Left lung (tissue), 4 donors: ENCODE measurements at regions not wholly inside any gene's neighbourhood (a gene's known extent, or its start where the extent isn't known, plus 50 kb on each side); places are given as distances from the start of the nearest gene placed in this dataset.

Experiments used
- ATAC-seq: fragments of 200-7000 bp; cut with Tn5 transposase; one replicate; pipeline ENCODE4 v1.9.1; 2020; ENCODE audit warnings: moderate library complexity
- DNase-seq, 4 donors: peaks; one replicate each; pipeline ENCODE4 v3.0.0-alpha.2; 2013 to 2020
- H3K27ac ChIP-seq, 2 donors: fragments of 200-600 bp; sonication (generic) in 1 of 2; one replicate each; pipeline versions ENCODE4 v1.5.0 to v1.8.0; 2020 to 2021
- H3K27me3 ChIP-seq, 2 donors: fragments of 200-600 bp; sonication (generic) in 1 of 2; one replicate each; pipeline versions ENCODE4 v1.5.0 to v1.8.0; 2020 to 2021
- H3K36me3 ChIP-seq, 2 donors: fragments of 200-600 bp; sonication (generic) in 1 of 2; one replicate each; pipeline versions ENCODE4 v1.5.0 to v1.8.0; 2020 to 2021
- H3K4me1 ChIP-seq, 2 donors: fragments of 200-600 bp; one replicate each; pipeline ENCODE4 v1.8.0; 2021
- H3K4me3 ChIP-seq, 2 donors: fragments of 200-600 bp; sonication (generic) in 1 of 2; one replicate each; pipeline versions ENCODE4 v1.5.0 to v1.8.0; 2020 to 2021; ENCODE audit warnings: mild to moderate bottlenecking in 1 of 2
- H3K9me3 ChIP-seq, 2 donors: fragments of 200-600 bp; sonication (generic) in 1 of 2; one replicate each; pipeline versions ENCODE4 v1.5.0 to v1.8.0; 2020 to 2021
- intact Hi-C, 2 donors: fragments of 100-400 bp; cut with DNase I; formaldehyde crosslinking; loops; one replicate each; pipeline versions ENCODE4 v1.11.2 to v1.14.2; 2022
- TF ChIP-seq, protein P1 (sequence below), 2 donors: fragments of 200-600 bp; sonication (generic) in 1 of 2; IDR thresholded peaks; one replicate each; pipeline versions ENCODE4 v1.5.0 to v1.8.0; 2021; ENCODE audit warnings: antibody characterized with exemption in 2 of 2
- donor health status: DM: no; HTN: yes; CAD: no.
- donor health status: DM: no; HTN: no; CAD: no.

- ATAC-seq (no peak), DNase-seq (no peak)
- Histone ChIP-seq H3K27me3 (peaks cover 0 to 7% of the 10 kb centered on the region in 2 donors), H3K9me3 (no peaks in the 10 kb centered on the region), H3K4me1 (no peaks in the 10 kb centered on the region), H3K27ac (no peak overlapping the region), H3K36me3 (no peaks in the 10 kb centered on the region), H3K4me3 (no peak overlapping the region)
- intact Hi-C loops, result no loop called here
- TF ChIP-seq, protein P1, sequence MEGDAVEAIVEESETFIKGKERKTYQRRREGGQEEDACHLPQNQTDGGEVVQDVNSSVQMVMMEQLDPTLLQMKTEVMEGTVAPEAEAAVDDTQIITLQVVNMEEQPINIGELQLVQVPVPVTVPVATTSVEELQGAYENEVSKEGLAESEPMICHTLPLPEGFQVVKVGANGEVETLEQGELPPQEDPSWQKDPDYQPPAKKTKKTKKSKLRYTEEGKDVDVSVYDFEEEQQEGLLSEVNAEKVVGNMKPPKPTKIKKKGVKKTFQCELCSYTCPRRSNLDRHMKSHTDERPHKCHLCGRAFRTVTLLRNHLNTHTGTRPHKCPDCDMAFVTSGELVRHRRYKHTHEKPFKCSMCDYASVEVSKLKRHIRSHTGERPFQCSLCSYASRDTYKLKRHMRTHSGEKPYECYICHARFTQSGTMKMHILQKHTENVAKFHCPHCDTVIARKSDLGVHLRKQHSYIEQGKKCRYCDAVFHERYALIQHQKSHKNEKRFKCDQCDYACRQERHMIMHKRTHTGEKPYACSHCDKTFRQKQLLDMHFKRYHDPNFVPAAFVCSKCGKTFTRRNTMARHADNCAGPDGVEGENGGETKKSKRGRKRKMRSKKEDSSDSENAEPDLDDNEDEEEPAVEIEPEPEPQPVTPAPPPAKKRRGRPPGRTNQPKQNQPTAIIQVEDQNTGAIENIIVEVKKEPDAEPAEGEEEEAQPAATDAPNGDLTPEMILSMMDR (IDR thresholded peaks at IDR 0.05), result no peak
Observed at GRCh38 chr11:133708547-133709051, 136.7 kb downstream of the SPATA19 start.

GRCh38 chr11:133706925-133707794 lies 138.2 kb downstream of the SPATA19 start:
- H3K4me3 ChIP-seq, result no peak overlapping the region
- TF ChIP-seq, protein P1 (IDR thresholded peaks at IDR 0.05), result no peak
- H3K9me3 ChIP-seq, result no peaks in the 10 kb centered on the region
- ATAC-seq (no peak), DNase-seq (no peak)
- intact Hi-C loops, result no loop called here
- no peak overlapping the region for H3K27ac ChIP-seq
- H3K36me3 ChIP-seq, result no peaks in the 10 kb centered on the region
- no peaks in the 10 kb centered on the region for H3K4me1 ChIP-seq
- H3K27me3 ChIP-seq, result peaks cover 0 to 7% of the 10 kb centered on the region in 2 donors

DNA sequence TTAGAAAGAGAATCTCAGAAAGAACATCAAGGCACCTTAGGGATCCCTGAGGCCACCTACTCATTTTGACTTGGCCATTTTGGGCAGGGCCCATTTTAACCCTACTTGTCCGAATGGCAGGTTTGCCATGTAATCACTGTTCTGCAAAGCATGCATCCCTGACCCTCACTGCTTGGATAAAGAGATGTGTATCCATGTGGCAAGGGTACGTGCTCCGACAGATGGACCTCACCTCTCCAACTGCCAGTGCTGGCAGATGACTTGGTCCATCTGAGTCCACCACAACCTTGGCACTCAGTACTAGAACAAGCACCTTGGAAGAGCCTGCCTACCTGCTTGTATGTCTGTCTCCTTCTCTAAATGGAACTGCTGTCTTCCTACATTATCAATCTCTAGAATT lies 139.4 kb downstream of the SPATA19 start:
- Histone ChIP-seq H3K4me3 (no peak overlapping the region), H3K36me3 (no peaks in the 10 kb centered on the region), H3K9me3 (no peaks in the 10 kb centered on the region), H3K27ac (no peak overlapping the region), H3K4me1 (no peaks in the 10 kb centered on the region), H3K27me3 (peaks cover 0 to 7% of the 10 kb centered on the region in 2 donors)
- no peak for ATAC-seq
- DNase-seq, result no peak
- intact Hi-C loops, result no loop called here
- TF ChIP-seq, protein P1 (IDR thresholded peaks at IDR 0.05), result no peak

DNA sequence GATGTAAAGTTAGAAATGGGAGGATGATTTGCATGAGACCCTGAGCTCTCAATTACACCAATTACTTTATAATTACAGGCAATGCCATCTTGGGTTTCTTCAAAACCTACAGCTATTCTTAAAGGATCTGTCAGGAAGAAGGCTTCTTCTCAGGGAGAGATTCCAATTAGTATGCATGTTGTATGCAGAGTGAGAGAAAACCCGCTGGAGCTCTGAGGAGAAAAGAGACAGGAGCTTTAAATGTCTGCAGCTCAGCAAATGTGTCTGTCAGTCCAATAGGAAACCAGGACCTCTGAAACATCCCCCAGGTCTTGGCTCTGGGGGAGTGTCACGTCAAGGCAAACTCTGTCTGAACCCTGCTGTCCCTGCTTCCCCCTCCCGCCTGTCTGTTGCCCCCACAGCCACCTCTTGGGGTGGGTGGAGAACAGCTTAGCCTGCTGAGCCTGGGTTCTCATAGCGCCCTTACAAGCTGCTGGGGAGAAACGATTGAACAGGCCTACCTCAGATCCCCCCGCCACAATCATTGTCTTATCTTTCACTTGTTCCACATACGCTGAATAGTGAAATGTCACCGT lies 140.2 kb downstream of the SPATA19 start:
- no peak overlapping the region for H3K27ac ChIP-seq
- H3K27me3 ChIP-seq, result peaks cover 0 to 7% of the 10 kb centered on the region in 2 donors
- no peaks in the 10 kb centered on the region for H3K9me3 ChIP-seq
- DNase-seq (no peak), ATAC-seq (no peak)
- no peaks in the 10 kb centered on the region for H3K36me3 ChIP-seq
- H3K4me1 ChIP-seq, result no peaks in the 10 kb centered on the region
- TF ChIP-seq, protein P1 (IDR thresholded peaks at IDR 0.05), result no peak
- H3K4me3 ChIP-seq, result no peak overlapping the region
- intact Hi-C loops, result no loop called here

DNA sequence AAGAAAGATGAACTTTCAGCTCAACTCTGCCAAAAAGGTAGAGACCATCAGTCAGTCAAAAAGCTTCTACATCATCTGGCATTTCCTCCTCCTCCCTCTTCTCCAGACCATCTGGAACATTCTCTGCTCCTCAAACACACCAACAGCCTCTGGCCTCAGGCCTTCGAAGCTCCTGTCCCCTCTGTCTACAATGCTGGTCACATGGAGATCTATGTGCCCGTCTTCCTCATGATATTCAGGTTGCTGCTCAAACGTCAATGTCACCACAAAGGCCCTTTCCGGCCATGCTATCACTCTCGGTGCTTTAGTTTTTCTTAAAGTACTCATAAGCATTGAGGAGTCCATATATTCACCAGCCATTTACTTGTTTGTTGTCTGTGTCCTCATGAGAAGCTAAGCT lies 146.2 kb downstream of the SPATA19 start:
- Histone ChIP-seq H3K36me3 (no peaks in the 10 kb centered on the region), H3K27ac (no peak overlapping the region), H3K4me3 (no peak overlapping the region), H3K4me1 (no peaks in the 10 kb centered on the region), H3K9me3 (no peaks in the 10 kb centered on the region), H3K27me3 (no peaks in the 10 kb centered on the region)
- ATAC-seq (no peak), DNase-seq (no peak)
- intact Hi-C loops, result no loop called here
- TF ChIP-seq, protein P1 (IDR thresholded peaks at IDR 0.05), result no peak
